Testis (tissue), 2 donors: ENCODE measurements at regions not wholly inside any gene's neighbourhood (a gene's known extent, or its start where the extent isn't known, plus 50 kb on each side); places are given as distances from the start of the nearest gene placed in this dataset.

ENCODE experiments used
- DNase-seq: peaks from one replicate; pipeline ENCODE4 v3.0.0-alpha.2; 2019
- H3K27ac ChIP-seq, 2 donors: fragments of 200-600 bp; sonication (generic); one replicate each; pipeline ENCODE4 v1.5.1; 2019
- H3K27me3 ChIP-seq: fragments of 200-600 bp; sonication (generic); one replicate; pipeline ENCODE4 v1.5.1; 2019
- H3K36me3 ChIP-seq: fragments of 200-600 bp; sonication (generic); one replicate; pipeline ENCODE4 v1.5.1; 2017; ENCODE audit warnings: low read depth; ENCODE audit errors: missing control alignments
- H3K4me1 ChIP-seq: fragments of 200-600 bp; sonication (generic); one replicate; pipeline ENCODE4 v1.5.1; 2019
- H3K4me3 ChIP-seq, 2 donors: fragments of 200-600 bp; sonication (generic); one replicate each; pipeline ENCODE4 v1.5.1; 2017 to 2019
- H3K9me3 ChIP-seq: fragments of 200-600 bp; sonication (generic); one replicate; pipeline ENCODE4 v1.5.1; 2017
- CTCF ChIP-seq, 3 experiments: fragments of 450-650 bp in 2 of 3; fragments of 200-600 bp in 1 of 3; sonication (generic) in 1 of 3; IDR thresholded peaks; one replicate each; pipeline ENCODE4 v1.5.1; 2016 to 2019; ENCODE audit warnings: antibody characterized with exemption in 3 of 3, mild to moderate bottlenecking in 2 of 3, moderate library complexity in 1 of 3
- POLR2A ChIP-seq: fragments of 450-650 bp; IDR thresholded peaks from one replicate; pipeline ENCODE4 v1.6.1; 2017; ENCODE audit warnings: antibody characterized with exemption, mild to moderate bottlenecking, moderate library complexity
- WGBS, 2 donors: methylation state at CpG; one replicate each; pipeline ENCODE4 v1.1.5; 2018; 5-methylcytosine and 5-hydroxymethylcytosine counted together
- intact Hi-C: fragments of 100-400 bp; cut with DNase I; formaldehyde crosslinking; loops from one replicate; pipeline ENCODE4 v1.15.1; 2023; ENCODE audit warnings: low total_unique reads

GRCh38 chr2:104904889-104905288, 51.0 kb downstream of the POU3F3 start:
- no peaks in the 10 kb centered on the region for H3K4me1 ChIP-seq
- no peak overlapping the region for H3K27ac ChIP-seq
- H3K27me3 ChIP-seq, result no peaks in the 10 kb centered on the region
- no peak for DNase-seq
- intact Hi-C loops, result no loop called here
- TF ChIP-seq POLR2A, result no peak
- TF ChIP-seq CTCF (IDR thresholded peaks at IDR 0.05), result no peak
- WGBS, 2 donors, result 83 to 84% methylated on average over 6 of the region's 6 CpGs
- H3K9me3 ChIP-seq, result no peaks in the 10 kb centered on the region
- no peaks in the 10 kb centered on the region for H3K36me3 ChIP-seq
- no peak overlapping the region for H3K4me3 ChIP-seq

GRCh38 chr2:104909317-104909716, 55.4 kb downstream of the POU3F3 start:
- intact Hi-C loops, result no loop called here
- no peak for DNase-seq
- WGBS, 2 donors, result 87 to 97% methylated on average over 5 of the region's 5 CpGs
- TF ChIP-seq CTCF (IDR thresholded peaks at IDR 0.05), result no peak
- no peak for TF ChIP-seq POLR2A
- no peaks in the 10 kb centered on the region for H3K9me3 ChIP-seq
- no peak overlapping the region for H3K27ac ChIP-seq
- no peaks in the 10 kb centered on the region for H3K27me3 ChIP-seq
- no peak overlapping the region for H3K4me3 ChIP-seq
- H3K36me3 ChIP-seq, result no peaks in the 10 kb centered on the region
- no peaks in the 10 kb centered on the region for H3K4me1 ChIP-seq

GRCh38 chr2:104914509-104914908, 60.6 kb downstream of the POU3F3 start:
- H3K27ac ChIP-seq, result no peak overlapping the region
- intact Hi-C loops, result no loop called here
- H3K4me3 ChIP-seq, result no peak overlapping the region
- no peaks in the 10 kb centered on the region for H3K27me3 ChIP-seq
- no peaks in the 10 kb centered on the region for H3K36me3 ChIP-seq
- TF ChIP-seq POLR2A, result no peak
- TF ChIP-seq CTCF (IDR thresholded peaks at IDR 0.05), result no peak
- no peak for DNase-seq
- no peaks in the 10 kb centered on the region for H3K9me3 ChIP-seq
- no peaks in the 10 kb centered on the region for H3K4me1 ChIP-seq
- 68 to 77% methylated on average over 6 of the region's 6 CpGs for WGBS, 2 donors

GRCh38 chr2:104915107-104915793, 61.3 kb downstream of the POU3F3 start:
- WGBS, 2 donors, result 90 to 95% methylated on average over 7 of the region's 7 CpGs
- Histone ChIP-seq H3K27ac (no peak overlapping the region), H3K36me3 (no peaks in the 10 kb centered on the region), H3K4me3 (no peak overlapping the region), H3K9me3 (no peaks in the 10 kb centered on the region), H3K27me3 (no peaks in the 10 kb centered on the region), H3K4me1 (no peaks in the 10 kb centered on the region)
- intact Hi-C loops, result no loop called here
- TF ChIP-seq CTCF (IDR thresholded peaks at IDR 0.05), result no peak
- no peak for TF ChIP-seq POLR2A
- DNase-seq, result no peak

- 79 to 84% methylated on average over 3 of the region's 3 CpGs for WGBS, 2 donors
- no peaks in the 10 kb centered on the region for H3K36me3 ChIP-seq
- TF ChIP-seq CTCF (IDR thresholded peaks at IDR 0.05) (no peak), POLR2A (no peak)
- DNase-seq, result no peak
- no peaks in the 10 kb centered on the region for H3K27me3 ChIP-seq
- intact Hi-C loops, result no loop called here
- no peaks in the 10 kb centered on the region for H3K4me1 ChIP-seq
- H3K27ac ChIP-seq, result no peak overlapping the region
- no peak overlapping the region for H3K4me3 ChIP-seq
- H3K9me3 ChIP-seq, result no peaks in the 10 kb centered on the region
These were observed 65.2 kb downstream of the POU3F3 start for GRCh38 chr2:104919127-104919526.
